Kidney epithelial cell (primary cell): ENCODE measurements at regions not wholly inside any gene's neighbourhood (a gene's known extent, or its start where the extent isn't known, plus 50 kb on each side); places are given as distances from the start of the nearest gene placed in this dataset.

ENCODE experiments used
- DNase-seq: peaks from one replicate; pipeline ENCODE4 v3.0.0-alpha.2; 2010; ENCODE audit warnings: low read depth
- H3K27me3 ChIP-seq: 2 replicates; pipeline ENCODE4 v1.6.0; 2011; ENCODE audit warnings: low read length; ENCODE audit not compliant: control insufficient read depth, insufficient read depth
- H3K36me3 ChIP-seq: 2 replicates; pipeline ENCODE4 v1.5.1; 2011; ENCODE audit warnings: low read length; ENCODE audit not compliant: control insufficient read depth, insufficient read depth
- H3K4me3 ChIP-seq: 2 replicates; pipeline ENCODE4 v1.5.1; 2011; ENCODE audit warnings: low read depth, mild to moderate bottlenecking, control low read depth, low read length
- TF ChIP-seq, protein P1 (sequence below): IDR thresholded peaks from 2 replicates; pipeline ENCODE4 v1.5.1; 2011; ENCODE audit warnings: mild to moderate bottlenecking, moderate library complexity, low read length, control low read depth, inconsistent platforms; ENCODE audit not compliant: insufficient read depth, poor library complexity, severe bottlenecking

DNA sequence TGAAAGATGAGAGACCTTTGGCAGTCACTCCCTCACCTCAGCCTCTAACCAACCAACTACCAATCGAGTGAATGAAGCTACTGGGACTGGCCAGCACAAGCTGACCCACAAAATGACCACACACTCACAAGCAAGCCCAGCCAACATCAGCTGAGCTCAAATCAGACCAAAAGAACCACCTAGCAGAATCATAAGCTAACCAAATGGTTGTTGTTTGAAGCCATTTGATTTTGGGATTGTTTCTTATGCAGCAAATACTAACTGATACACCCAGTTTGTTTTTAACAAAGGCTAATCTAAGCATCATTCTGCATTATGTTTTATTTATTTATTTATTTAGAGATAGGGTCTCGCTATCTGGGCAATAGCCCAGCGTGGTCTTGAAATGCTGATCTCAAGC lies 310.4 kb downstream of the SETD4 start:
- TF ChIP-seq, protein P1, sequence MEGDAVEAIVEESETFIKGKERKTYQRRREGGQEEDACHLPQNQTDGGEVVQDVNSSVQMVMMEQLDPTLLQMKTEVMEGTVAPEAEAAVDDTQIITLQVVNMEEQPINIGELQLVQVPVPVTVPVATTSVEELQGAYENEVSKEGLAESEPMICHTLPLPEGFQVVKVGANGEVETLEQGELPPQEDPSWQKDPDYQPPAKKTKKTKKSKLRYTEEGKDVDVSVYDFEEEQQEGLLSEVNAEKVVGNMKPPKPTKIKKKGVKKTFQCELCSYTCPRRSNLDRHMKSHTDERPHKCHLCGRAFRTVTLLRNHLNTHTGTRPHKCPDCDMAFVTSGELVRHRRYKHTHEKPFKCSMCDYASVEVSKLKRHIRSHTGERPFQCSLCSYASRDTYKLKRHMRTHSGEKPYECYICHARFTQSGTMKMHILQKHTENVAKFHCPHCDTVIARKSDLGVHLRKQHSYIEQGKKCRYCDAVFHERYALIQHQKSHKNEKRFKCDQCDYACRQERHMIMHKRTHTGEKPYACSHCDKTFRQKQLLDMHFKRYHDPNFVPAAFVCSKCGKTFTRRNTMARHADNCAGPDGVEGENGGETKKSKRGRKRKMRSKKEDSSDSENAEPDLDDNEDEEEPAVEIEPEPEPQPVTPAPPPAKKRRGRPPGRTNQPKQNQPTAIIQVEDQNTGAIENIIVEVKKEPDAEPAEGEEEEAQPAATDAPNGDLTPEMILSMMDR, result no peak
- no peaks in the 10 kb centered on the region for H3K27me3 ChIP-seq
- H3K4me3 ChIP-seq, result no peak overlapping the region

DNA sequence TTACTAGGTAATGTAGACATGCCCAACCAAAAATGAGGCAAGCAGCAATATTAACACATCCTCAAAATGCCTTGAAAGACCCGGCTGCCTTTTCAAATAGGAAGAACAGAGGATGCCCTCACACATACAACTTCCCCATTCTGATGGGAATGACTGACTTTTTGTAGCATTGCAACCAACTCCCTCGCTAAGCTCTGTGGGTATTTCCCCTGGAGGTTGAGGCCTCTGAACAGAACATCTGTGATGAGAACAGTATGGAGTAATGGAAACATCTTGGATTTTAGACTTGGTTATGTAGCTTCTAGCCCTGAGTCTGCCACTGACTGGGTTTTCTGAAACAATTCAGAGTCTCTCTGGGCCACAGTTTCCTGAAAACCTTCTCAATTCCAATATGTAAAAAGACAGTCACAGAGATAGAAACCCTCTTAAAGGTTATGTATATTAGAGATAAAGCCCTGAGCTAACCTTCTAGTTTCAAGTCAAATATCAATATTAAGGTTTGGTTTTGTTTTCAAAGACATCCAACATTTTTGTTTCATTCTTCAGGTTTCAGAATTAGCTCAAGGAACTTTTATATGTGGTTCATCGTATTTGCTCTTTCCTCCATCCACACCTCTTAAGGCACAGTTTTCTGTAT lies 311.5 kb downstream of the SETD4 start:
- no peak for DNase-seq
- Histone ChIP-seq H3K36me3 (no peaks in the 10 kb centered on the region), H3K27me3 (no peaks in the 10 kb centered on the region), H3K4me3 (no peak overlapping the region)
- TF ChIP-seq, protein P1, result no peak

More for the DNA sequence above, 310.4 kb downstream of the SETD4 start:
- H3K36me3 ChIP-seq, result no peaks in the 10 kb centered on the region
- no peak for DNase-seq

DNA sequence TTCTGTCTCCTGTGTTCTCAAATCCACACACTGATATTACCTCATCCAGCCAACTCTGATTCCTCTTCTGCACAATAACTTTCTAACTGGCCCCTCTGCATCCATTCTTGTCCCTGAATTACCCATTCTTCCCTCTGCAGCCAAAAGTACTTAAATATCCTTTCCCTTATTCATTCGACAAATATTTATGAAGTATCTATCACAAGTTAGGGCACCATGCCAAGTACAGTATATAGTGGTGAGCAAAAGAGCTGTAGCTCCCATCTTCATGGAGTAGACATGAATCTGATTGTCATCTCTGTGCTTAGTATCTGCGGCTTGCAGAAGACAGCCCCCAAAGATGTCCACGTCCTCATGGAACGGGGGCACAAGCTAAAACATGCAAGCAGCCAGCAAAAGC lies 316.8 kb downstream of the SETD4 start:
- Histone ChIP-seq H3K4me3 (no peak overlapping the region), H3K36me3 (no peaks in the 10 kb centered on the region), H3K27me3 (no peaks in the 10 kb centered on the region)
- DNase-seq, result no peak
- TF ChIP-seq, protein P1, result no peak

DNA sequence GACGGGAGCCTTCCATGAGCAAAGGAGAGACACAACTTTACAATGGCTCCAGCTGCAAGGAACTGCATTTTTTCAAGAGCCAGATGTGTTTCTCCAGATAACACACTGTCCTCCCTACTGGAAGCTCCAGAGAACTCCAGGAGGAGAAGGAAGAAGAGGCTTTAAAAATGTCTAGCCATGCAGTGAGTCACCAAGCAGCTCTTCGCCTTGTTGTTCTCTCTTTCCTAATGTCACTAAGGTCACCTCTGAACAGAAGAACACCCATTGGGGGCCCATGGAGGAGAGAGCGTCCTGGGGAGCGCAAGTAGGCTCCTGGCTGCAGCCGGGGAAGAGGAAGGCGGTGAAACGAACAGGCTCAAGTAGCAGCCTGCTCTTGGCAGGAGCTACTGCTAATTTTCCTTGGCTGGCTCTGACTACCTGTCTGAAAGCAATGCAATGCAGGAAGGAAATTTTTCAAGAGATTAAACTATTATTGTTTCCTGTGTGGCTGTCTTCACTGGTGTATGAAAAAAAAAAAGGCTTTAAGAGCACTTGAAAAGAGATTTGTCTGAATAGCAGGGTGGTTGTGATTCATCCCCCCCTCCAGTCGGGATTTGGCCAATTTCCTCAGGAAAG lies 321.9 kb downstream of the SETD4 start:
- H3K27me3 ChIP-seq, result no peaks in the 10 kb centered on the region
- DNase-seq, result no peak
- H3K36me3 ChIP-seq, result no peaks in the 10 kb centered on the region
- no peak overlapping the region for H3K4me3 ChIP-seq
- TF ChIP-seq, protein P1, result no peak

DNA sequence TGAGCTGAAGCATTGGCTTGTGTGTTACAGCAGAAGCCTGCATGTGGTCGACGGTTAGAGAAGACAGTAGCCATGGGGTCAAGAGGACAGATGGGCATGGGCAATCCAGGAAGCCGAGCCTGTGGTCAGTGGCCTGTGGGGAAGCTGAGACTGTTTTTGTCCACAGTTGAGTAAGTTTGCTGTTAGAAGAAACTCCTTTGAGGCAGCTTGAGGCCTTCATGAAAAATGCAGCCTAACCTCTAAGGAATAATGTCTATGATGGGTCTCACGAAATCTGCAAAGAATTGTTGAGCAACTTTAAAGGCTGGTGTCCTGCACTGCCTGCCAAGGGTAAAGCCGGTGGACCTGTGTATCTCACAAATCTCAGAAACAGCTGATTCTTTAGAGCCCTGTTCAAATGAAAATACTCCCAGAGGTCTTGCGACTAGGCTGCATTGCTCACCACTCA lies 322.4 kb downstream of the SETD4 start:
- H3K36me3 ChIP-seq, result no peaks in the 10 kb centered on the region
- no peak overlapping the region for H3K4me3 ChIP-seq
- H3K27me3 ChIP-seq, result no peaks in the 10 kb centered on the region
- TF ChIP-seq, protein P1, result no peak
- DNase-seq, result peak; percentile 56

DNA sequence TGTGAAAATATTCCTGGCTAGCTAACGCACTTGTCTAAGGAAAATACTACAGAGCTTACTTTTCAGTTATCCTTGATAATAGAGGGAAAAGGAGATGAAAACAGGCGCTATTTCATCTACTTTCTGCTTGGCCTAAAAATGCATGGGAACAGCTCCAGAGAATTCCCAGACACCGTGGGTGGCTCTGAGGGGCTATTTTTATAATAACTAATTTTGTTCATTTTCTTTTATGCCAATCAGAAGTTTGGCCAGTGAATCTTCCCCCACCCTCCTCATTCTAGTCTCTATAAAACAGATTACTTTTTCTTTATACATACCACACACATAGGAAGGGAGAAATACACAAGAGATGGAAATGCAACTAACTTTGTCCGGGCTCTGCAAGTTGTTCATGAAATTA lies 322.9 kb downstream of the SETD4 start:
- TF ChIP-seq, protein P1, result no peak
- no peaks in the 10 kb centered on the region for H3K36me3 ChIP-seq
- H3K4me3 ChIP-seq, result no peak overlapping the region
- no peaks in the 10 kb centered on the region for H3K27me3 ChIP-seq
- no peak for DNase-seq
